IMR-90 (cell line): ENCODE measurements at regions not wholly inside any gene's neighbourhood (a gene's known extent, or its start where the extent isn't known, plus 50 kb on each side); places are given as distances from the start of the nearest gene placed in this dataset.

ENCODE experiments used
- ATAC-seq: fragments of 200-7000 bp; cut with Tn5 transposase; 2 replicates; pipeline ENCODE4 v1.9.1; 2020; ENCODE audit warnings: low read depth, mild to moderate bottlenecking, moderate library complexity
- BruUV-seq: library from RNA; stranded (reverse); fragments of 400-500 nt; replicated peaks from 2 replicates; lab custom pipeline; 2021; lab: Mats Ljungman, UMichigan
- CTCF ChIA-PET: fragments of 300-600 bp; formaldehyde crosslinking; extraction: SDS; loops from one replicate; lab custom pipeline; 2021; ENCODE audit warnings: antibody characterized with exemption; lab: Yijun Ruan, JAX
- POLR2A ChIA-PET: fragments of 300-600 bp; sonication (Branson Sonifier 250); formaldehyde crosslinking; loops from one replicate; lab custom pipeline; 2022; ENCODE audit warnings: antibody characterized with exemption; ENCODE audit not compliant: unreplicated experiment; lab: Charles Lee
- DNase-seq: peaks from one replicate; pipeline ENCODE4 v3.0.0; 2013
- H2AFZ ChIP-seq: replicated peaks from 2 replicates; pipeline ENCODE3; 2013; ENCODE audit warnings: low read length, mild to moderate bottlenecking; ENCODE audit not compliant: poor library complexity
- H2AK5ac ChIP-seq: 2 replicates; pipeline ENCODE4 v1.6.1; 2013; ENCODE audit warnings: low read depth, low read length, inconsistent platforms
- H2AK9ac ChIP-seq: replicated peaks from 2 replicates; pipeline ENCODE3; 2013; ENCODE audit warnings: mild to moderate bottlenecking, low read depth, low read length, moderate library complexity; ENCODE audit not compliant: poor library complexity
- H2BK120ac ChIP-seq: 2 replicates; pipeline ENCODE4 v1.6.1; 2013; ENCODE audit warnings: low read depth, low read length, inconsistent platforms
- H2BK15ac ChIP-seq: 3 replicates; pipeline ENCODE4 v1.6.1; 2013; ENCODE audit warnings: low read depth, low read length, inconsistent platforms
- H2BK20ac ChIP-seq: 2 replicates; pipeline ENCODE4 v1.6.1; 2013; ENCODE audit warnings: low read depth, mild to moderate bottlenecking, inconsistent platforms, low read length, moderate library complexity
- H2BK5ac ChIP-seq: 2 replicates; pipeline ENCODE4 v1.6.1; 2013; ENCODE audit warnings: mild to moderate bottlenecking, low read depth, low read length, inconsistent platforms; ENCODE audit not compliant: poor library complexity, severe bottlenecking
- H3K14ac ChIP-seq: replicated peaks from 2 replicates; pipeline ENCODE4 v1.6.1; 2013; ENCODE audit warnings: low read depth, low read length, inconsistent platforms
- H3K18ac ChIP-seq: 2 replicates; pipeline ENCODE4 v1.6.1; 2013; ENCODE audit warnings: low read depth, low read length, control low read depth
- H3K23ac ChIP-seq: 2 replicates; pipeline ENCODE4 v1.6.1; 2013; ENCODE audit warnings: low read depth, low read length, inconsistent platforms
- H3K27ac ChIP-seq: 2 replicates; pipeline ENCODE4 v1.5.1; 2013; ENCODE audit warnings: mild to moderate bottlenecking, control low read depth, low read length; ENCODE audit not compliant: insufficient read depth
- H3K27me3 ChIP-seq: 2 replicates; pipeline ENCODE4 v1.6.1; 2013; ENCODE audit warnings: low read length; ENCODE audit not compliant: control insufficient read depth, insufficient read depth
- H3K36me3 ChIP-seq: 2 replicates; pipeline ENCODE4 v1.6.1; 2013; ENCODE audit warnings: low read length, mixed read lengths; ENCODE audit not compliant: control insufficient read depth, insufficient read depth
- H3K4ac ChIP-seq: 2 replicates; pipeline ENCODE4 v1.6.1; 2013; ENCODE audit warnings: low read depth, low read length, inconsistent platforms
- H3K4me1 ChIP-seq: 2 replicates; pipeline ENCODE4 v1.6.1; 2013; ENCODE audit warnings: low read length, mixed read lengths; ENCODE audit not compliant: control insufficient read depth, insufficient read depth
- H3K4me2 ChIP-seq: 2 replicates; pipeline ENCODE4 v1.6.1; 2013; ENCODE audit warnings: low read depth, mild to moderate bottlenecking, control low read depth, low read length, moderate library complexity
- H3K4me3 ChIP-seq: 2 replicates; pipeline ENCODE4 v1.5.1; 2013; ENCODE audit warnings: low read depth, mild to moderate bottlenecking, control low read depth, low read length, moderate library complexity; ENCODE audit not compliant: insufficient read depth
- H3K56ac ChIP-seq: 2 replicates; pipeline ENCODE4 v1.6.1; 2013; ENCODE audit warnings: low read length, inconsistent platforms; ENCODE audit not compliant: insufficient read depth; ENCODE audit errors: extremely low read depth
- H3K79me1 ChIP-seq, 2 experiments: 2 replicates each; pipeline ENCODE4 v1.6.1; 2013; ENCODE audit warnings: low read length in 2 of 2, inconsistent platforms in 1 of 2, low read depth in 1 of 2
- H3K9ac ChIP-seq: 2 replicates; pipeline ENCODE4 v1.6.1; 2013; ENCODE audit warnings: low read depth, low read length, control low read depth
- H3K9me1 ChIP-seq: 2 replicates; pipeline ENCODE4 v1.6.1; 2013; ENCODE audit warnings: low read length, inconsistent platforms; ENCODE audit not compliant: insufficient read depth
- H3K9me3 ChIP-seq: 2 replicates; pipeline ENCODE4 v1.6.1; 2013; ENCODE audit warnings: low read length; ENCODE audit not compliant: control insufficient read depth, insufficient read depth
- H4K20me1 ChIP-seq: 2 replicates; pipeline ENCODE4 v1.6.1; 2013; ENCODE audit warnings: low read length, inconsistent platforms; ENCODE audit not compliant: insufficient read depth
- H4K5ac ChIP-seq: 2 replicates; pipeline ENCODE4 v1.6.1; 2013; ENCODE audit warnings: mild to moderate bottlenecking, low read depth, low read length, control low read depth
- H4K8ac ChIP-seq, 2 experiments: 2 replicates each; pipeline ENCODE4 v1.6.1; 2013; ENCODE audit warnings: low read depth in 2 of 2, low read length in 2 of 2, control low read depth in 1 of 2, inconsistent platforms in 1 of 2
- H4K91ac ChIP-seq: 2 replicates; pipeline ENCODE4 v1.6.1; 2013; ENCODE audit warnings: low read depth, low read length, inconsistent platforms; ENCODE audit not compliant: insufficient read depth
- NFE2L2 ChIP-seq: fragments of 150-350 bp; IDR thresholded peaks from 2 replicates; pipeline ENCODE4 v1.6.1; 2016; ENCODE audit warnings: low read depth, mild to moderate bottlenecking, low read length
- WGBS, 2 experiments: methylation state at CpG; one replicate each; pipeline versions ENCODE4 v1.1.5 to v1.1.7; 2013; ENCODE audit warnings: missing lambda C conversion rate in 2 of 2; ENCODE audit not compliant: insufficient read length in 1 of 2; ENCODE audit errors: extremely low coverage in 2 of 2; 5-methylcytosine and 5-hydroxymethylcytosine counted together
- dilution Hi-C: fragments of 300-500 bp; cut with HindIII; formaldehyde crosslinking; loops from one replicate; pipeline ENCODE4 v1.14.3; 2018; ENCODE audit warnings: low sequenced_read_pairs; ENCODE audit not compliant: unreplicated experiment
- in situ Hi-C: fragments of 300-500 bp; cut with MboI; formaldehyde crosslinking; loops from 3 replicates; pipeline ENCODE4 v1.14.3; 2019; ENCODE audit warnings: low sequenced_read_pairs, inconsistent platforms, mixed read lengths
- intact Hi-C: fragments of 100-400 bp; cut with micrococcal nuclease; formaldehyde crosslinking; loops from 2 replicates; pipeline ENCODE4 v1.10.0; 2022

DNA sequence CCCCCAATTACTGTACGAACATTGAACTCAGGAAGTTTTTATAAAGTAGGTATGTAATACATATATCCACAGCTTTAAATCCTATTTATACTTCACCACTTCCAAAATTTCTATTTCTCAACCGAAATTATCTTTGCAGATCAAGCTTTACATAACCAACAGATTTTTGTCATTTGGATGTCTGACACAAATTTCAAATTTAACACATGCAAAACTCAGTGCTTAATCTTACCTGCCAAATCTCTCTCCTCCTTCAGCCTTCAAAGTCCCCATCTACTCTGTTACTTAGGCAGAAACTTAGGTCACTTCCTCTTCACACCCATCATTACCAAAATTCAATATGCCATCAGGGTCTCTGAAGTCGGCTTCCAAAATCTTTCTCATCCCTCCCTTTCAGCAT lies 990.1 kb upstream of the NRXN1 start:
- Histone ChIP-seq H3K56ac (no peak overlapping the region), H3K4ac (no peak overlapping the region), H3K14ac (no peak overlapping the region), H3K9ac (no peak overlapping the region), H4K91ac (no peak overlapping the region), H3K4me3 (no peak overlapping the region), H3K23ac (no peak overlapping the region), H2AFZ (no peak overlapping the region), H2AK5ac (no peak overlapping the region), H3K4me1 (no peaks in the 10 kb centered on the region), H3K36me3 (no peaks in the 10 kb centered on the region), H2BK5ac (no peak overlapping the region), H4K5ac (no peak overlapping the region), H3K4me2 (no peak overlapping the region), H2BK120ac (no peak overlapping the region), H4K20me1 (no peaks in the 10 kb centered on the region), H3K18ac (no peak overlapping the region), H2BK15ac (no peak overlapping the region), H4K8ac (no peak overlapping the region), H3K27ac (no peak overlapping the region), H2AK9ac (no peak overlapping the region), H3K79me1 (no peaks in the 10 kb centered on the region), H3K27me3 (no peaks in the 10 kb centered on the region), H3K9me3 (no peaks in the 10 kb centered on the region), H3K9me1 (no peaks in the 10 kb centered on the region), H2BK20ac (no peak overlapping the region)
- ChIA-PET CTCF (no interaction called here), POLR2A (interaction anchor here (0.6 kb wide), 1 partner anchor 16 kb away, joined by 3 read pairs; no protein-coding TSS in a partner anchor)
- WGBS, 2 experiments, result 78 to 100% methylated on average over 1 to 2 of the region's 3 CpGs
- dilution Hi-C loops (no loop called here), intact Hi-C loops (no loop called here), in situ Hi-C loops (no loop called here)
- ATAC-seq (no peak), DNase-seq (no peak)
- no TSS peak for BruUV-seq
- TF ChIP-seq NFE2L2, result no peak
